Right ventricle myocardium inferior (tissue), 1 donor: ENCODE measurements at regions not wholly inside any gene's neighbourhood (a gene's known extent, or its start where the extent isn't known, plus 50 kb on each side); places are given as distances from the start of the nearest gene placed in this dataset.
"Not testable (repeated sequence)": the region's sequence is repeated elsewhere in the genome, so short reads cannot be mapped to it uniquely, and the experiment has no call there.

Experiments used
- ATAC-seq: fragments of 200-7000 bp; cut with Tn5 transposase; one replicate; pipeline ENCODE4 v1.9.1; 2020; ENCODE audit warnings: mild to moderate bottlenecking, moderate library complexity
- DNase-seq: peaks from one replicate; pipeline ENCODE4 v3.0.0; 2021; ENCODE audit errors: missing footprints
- intact Hi-C: fragments of 100-400 bp; cut with DNase I; formaldehyde crosslinking; loops from one replicate; pipeline ENCODE4 v1.11.0; 2022
- donor health status: DM: no; HTN: yes; CAD: no; lungs with severe emphysema.

DNA sequence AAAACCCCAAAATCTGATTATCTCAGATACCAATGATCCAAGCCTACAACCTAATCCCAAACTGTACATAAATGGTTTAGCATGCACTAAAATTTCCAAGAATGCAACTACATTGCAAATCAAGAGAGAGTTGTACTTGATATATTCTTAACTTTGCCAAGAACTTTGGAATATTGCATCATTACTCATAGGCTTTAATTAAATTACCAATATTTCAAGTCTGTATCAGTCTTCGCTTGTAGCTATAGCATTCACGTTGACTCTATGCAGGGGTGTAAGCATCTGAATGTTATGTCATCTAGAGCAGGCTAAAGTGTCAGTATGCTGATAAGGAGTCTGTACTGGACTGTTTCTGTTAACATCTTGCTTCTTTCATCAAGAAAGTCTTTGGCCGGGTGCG is 56.3 kb downstream of the FOXI3 start:
- no peak for DNase-seq
- intact Hi-C loops: no loop called here
- no peak for ATAC-seq

- intact Hi-C loops: no loop called here
- ATAC-seq (no peak), DNase-seq (no peak)
These were observed 74.9 kb downstream of the FOXI3 start for GRCh38 chr2:88377641-88377991.

DNA sequence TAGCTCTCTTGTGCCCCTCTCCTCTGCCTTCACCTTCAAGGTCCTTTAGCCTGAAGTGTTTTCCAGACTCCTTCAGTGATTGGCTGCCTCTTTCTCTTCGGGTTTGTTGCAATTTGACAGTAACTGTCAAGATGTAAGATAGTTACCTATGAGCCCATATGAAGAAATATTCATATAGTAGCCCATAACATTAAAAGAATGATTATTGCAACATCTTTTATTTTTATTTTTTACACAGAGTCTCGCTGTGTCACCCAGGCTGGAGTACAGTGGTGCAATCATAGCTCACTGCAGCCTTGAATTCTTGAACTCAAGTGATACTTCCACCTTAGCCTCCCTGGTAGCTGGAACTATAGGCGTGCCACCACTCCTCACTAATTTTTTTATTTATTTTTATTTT is 80.5 kb downstream of the FOXI3 start:
- DNase-seq (no peak), ATAC-seq (no peak)
- intact Hi-C loops: no loop called here

GRCh38 chr2:88365408-88365807 is 87.1 kb downstream of the FOXI3 start:
- ATAC-seq, intact Hi-C loops, DNase-seq: not testable (repeated sequence)

DNA sequence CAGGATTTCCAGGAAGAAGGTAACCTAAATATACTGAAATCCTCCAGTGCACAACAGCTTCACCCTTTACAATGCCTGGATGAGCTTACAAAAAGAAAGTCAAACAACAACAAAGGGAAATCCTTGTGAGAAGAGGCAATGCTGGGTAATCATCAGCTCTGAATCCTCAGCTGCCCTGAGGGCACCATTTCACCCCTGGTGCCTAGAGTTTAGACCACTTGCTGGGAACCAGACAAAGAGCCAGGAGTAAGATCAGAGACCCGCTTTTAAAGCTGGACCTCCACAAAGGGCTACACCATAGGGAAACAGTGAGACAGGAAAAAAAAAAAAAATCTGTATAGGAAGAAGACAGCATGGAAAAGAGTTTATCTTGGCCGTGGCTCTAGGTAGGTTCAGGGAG is 97.0 kb downstream of the FOXI3 start:
- intact Hi-C loops: no loop called here
- no peak for ATAC-seq
- DNase-seq: no peak

DNA sequence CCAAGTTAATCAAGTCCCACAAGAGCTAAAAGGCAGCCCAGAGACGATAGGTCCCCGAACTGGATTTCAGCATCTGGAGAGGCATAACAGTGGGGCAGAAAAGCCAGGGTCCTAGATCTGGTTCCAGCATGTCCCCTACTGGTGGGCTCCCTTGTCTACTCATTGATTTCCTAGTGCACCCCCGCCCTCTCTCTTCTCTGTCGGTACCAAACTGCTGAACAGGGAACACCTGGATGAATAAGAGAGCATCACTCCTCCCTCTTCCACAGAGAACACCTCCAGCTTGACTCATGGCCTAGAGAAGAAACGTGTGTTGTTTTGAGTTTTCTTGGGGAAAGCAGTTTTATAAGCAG is 101.3 kb downstream of the FOXI3 start:
- ATAC-seq (no peak), DNase-seq (no peak)
- intact Hi-C loops: no loop called here

DNA sequence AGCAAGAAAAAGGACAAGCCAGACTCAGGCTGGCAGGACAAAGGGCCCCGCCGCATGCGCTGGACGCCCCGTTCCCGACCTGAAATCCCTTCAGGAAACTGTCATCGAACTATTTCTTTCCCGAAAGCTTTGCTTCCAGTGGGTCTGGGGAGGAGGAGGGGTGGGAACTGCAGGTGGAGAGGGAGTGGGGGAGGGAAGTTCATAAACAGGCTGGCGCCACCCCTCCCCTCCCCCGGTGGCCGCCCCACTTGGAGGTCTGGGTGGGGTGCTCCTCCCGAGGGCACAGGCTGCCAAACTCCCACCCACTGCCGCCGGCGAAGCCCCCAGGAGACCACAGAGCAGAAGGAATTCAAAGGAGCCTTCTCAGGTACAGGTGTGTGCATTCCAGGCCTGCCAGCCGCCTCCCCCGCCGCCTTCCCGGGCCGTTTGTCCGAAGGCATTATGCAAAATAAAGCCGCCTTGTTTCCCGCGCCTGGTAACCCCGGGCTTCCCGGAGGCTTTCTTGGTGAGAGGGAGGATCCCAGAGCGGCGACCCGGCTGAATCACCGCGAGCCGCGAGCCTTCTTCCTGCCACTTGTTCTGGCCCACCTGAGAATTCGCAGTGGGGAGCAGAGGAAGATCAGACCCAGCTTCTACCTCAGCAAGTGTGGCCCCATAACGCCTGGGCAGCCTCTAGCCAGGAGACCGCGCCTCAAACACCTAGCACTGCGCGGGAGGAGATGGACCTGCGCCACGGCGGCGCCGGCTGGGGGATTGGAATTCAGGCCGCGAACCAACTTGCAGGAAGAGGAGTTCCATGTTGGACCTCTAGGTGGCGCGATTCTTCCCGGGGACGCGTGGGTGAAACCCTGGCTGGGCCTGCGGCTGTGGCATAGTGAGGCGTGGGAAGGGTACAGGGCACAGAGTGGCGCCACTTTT is 101.9 kb downstream of the FOXI3 start:
- ATAC-seq: peak; percentile 23
- peak; percentile 77 for DNase-seq
- intact Hi-C loops: no loop called here

DNA sequence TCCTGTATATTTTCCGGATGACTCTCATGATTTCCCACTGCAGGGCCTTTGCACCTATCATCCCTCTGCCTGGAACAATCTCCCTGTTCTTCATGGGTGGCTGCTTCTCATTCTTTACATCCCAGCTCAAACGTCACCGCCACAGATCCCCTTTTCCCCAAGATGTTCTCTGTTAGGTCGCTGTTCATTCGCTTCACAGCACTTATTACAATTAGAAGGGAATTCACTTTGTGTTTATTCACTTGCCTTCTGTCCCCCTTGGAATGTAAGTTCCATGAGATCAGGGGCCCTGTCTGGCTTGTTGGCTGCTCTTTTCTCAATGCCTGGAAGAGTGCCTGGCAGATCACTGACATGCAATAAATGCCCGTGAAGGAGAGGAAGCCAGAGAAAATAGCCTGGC is 106.7 kb downstream of the FOXI3 start:
- intact Hi-C loops: no loop called here
- DNase-seq (no peak), ATAC-seq (no peak)

DNA sequence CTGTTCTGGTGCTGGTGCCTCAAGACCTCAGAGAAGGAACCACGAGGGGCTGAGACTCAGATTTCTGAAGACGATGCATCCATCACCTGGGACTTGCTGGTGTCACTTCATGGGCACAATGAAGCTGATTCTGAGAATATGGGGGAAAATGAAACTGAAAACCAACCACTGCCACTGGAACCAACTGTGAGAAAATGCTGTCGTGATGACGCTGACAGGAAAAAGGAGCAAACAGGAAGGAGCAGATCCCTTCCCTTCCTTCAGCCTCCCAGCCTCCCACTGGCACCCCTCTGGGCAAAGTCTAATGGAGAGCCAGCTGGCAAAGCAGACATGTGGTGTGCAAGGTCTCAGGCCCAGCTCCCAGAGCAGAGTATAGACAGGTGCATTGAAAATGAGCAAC is 109.7 kb downstream of the FOXI3 start:
- DNase-seq (no peak), ATAC-seq (no peak)
- intact Hi-C loops: no loop called here

GRCh38 chr2:88334418-88334817 is 118.1 kb downstream of the FOXI3 start:
- intact Hi-C loops: no loop called here
- no peak for DNase-seq

DNA sequence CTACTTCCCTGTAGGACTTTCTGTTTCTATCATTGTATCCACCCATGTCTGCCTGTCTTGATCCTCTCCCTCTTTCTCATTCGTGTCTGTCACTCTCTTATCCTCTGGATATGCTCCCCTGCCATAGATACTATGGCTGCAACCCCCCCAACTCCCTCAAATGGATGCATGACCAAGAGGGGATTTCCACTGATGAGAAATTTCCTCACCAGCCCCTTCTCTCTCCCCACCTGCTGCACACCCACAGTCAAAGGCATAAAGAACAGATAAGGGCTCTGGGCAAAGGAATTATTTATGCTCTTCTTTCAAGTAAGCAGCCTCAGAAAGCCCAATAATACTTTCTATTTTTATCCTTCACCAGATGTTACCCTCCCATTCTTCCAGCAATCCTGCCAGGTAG is 121.3 kb downstream of the FOXI3 start:
- intact Hi-C loops: no loop called here
- DNase-seq (no peak), ATAC-seq (no peak)

More at GRCh38 chr2:88334418-88334817, 118.1 kb downstream of the FOXI3 start:
- no peak for ATAC-seq

- ATAC-seq (no peak), DNase-seq (no peak)
- intact Hi-C loops: no loop called here
These were observed 122.5 kb downstream of the FOXI3 start for GRCh38 chr2:88329815-88330603.

GRCh38 chr2:88321449-88322248 is 130.8 kb downstream of the FOXI3 start:
- DNase-seq (no peak), ATAC-seq (no peak)
- intact Hi-C loops: no loop called here

GRCh38 chr2:88320076-88320773 is 132.3 kb downstream of the FOXI3 start:
- ATAC-seq: no peak
- no peak for DNase-seq
- intact Hi-C loops: no loop called here

DNA sequence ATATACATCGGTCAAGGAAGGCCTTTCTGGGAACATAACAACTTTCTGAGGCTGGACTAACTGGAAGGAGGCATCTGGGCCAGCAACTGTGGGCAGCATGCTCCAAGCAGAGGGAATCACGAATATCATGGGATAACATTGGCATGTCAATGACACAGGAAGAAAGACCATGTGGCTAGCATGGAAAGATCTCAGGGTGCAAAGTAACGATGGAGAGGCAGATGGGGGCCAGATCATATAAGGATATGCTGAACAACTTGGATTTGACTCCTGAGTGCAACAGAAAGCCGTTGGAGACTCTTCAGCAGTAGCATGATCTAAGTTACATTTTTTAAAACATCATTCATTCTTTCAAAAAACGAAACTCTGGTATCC is 133.6 kb downstream of the FOXI3 start:
- intact Hi-C loops: no loop called here
- ATAC-seq (no peak), DNase-seq (no peak)

DNA sequence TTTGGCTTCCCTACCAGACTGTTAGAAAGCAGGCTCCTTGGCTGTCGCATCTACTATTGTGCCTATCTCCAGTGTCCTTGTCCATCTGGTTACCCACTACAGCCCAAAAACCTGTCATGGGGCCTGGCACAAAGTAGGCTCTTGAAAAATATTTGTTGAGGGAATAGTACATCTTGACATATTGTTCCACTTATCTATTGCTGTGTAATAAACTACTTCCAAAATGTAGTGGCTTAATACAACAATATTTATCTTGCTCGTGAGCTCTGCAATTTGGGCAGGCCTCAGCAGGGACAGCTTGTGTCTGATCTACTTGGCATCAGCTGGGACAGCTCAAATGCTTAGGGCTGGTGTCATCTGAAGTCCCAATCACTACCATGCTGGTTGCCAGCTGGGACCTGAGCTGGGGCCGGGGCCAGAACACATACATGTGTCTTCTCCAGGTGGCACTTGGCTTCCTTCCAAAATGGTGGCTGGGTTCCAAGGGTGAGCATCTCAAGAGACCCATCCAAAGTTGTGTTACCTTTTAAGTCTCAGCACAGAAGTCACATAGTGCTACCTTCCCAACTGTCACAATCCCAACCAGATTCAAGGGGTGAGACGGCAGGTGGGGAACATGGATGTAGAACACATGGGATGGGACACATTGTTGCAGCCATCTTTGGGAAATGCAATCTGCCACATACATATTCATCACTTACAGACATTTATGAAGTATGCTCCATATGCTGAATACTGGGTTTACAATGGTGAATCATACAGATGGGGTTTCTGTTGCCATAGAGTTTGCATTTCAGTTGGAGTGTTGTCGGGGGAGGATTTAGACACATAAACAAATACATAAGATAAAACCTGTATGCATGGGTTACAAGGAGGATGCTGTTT is 134.2 kb downstream of the FOXI3 start:
- no peak for ATAC-seq
- DNase-seq: no peak
- intact Hi-C loops: no loop called here

GRCh38 chr2:88310787-88311186 is 140.6 kb downstream of the THNSL2 start:
- intact Hi-C loops: no loop called here
- no peak for ATAC-seq

DNA sequence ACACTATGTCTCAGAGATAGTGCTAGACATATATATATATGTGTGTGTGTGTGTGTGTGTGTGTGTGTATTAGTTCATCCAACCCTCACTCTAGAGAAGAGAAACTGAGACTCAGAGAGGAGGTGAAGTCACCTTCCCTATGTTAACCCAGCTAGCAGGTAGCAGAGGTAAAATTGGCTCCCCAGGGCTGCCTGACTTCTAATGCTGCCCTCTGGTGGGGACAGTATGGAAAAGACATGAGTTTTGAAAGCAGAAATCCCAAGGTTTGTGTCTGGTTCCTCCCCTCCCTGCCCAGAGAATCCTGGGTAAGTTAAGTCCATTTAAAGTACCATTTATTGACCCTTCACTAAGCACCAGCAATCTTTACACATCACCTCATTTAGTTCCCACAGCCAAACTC is 137.7 kb downstream of the THNSL2 start:
- ATAC-seq (no peak), DNase-seq (no peak)
- intact Hi-C loops: loop anchor here (2.0 kb wide), 1 partner anchor 117 kb away; no protein-coding TSS in a partner anchor

More at GRCh38 chr2:88310787-88311186, 140.6 kb downstream of the THNSL2 start:
- DNase-seq: no peak
